MCF 10A (cell line): ENCODE measurements at regions not wholly inside any gene's neighbourhood (a gene's known extent, or its start where the extent isn't known, plus 50 kb on each side); places are given as distances from the start of the nearest gene placed in this dataset.

Experiments
- BruUV-seq: library from RNA; stranded (reverse); fragments of 400-500 nt; replicated peaks from 2 replicates; lab custom pipeline; 2021; lab: Mats Ljungman, UMichigan
- CTCF ChIA-PET: fragments of 300-600 bp; sonication (Branson Sonifier 250); formaldehyde crosslinking; extraction: SDS; loops from one replicate; lab custom pipeline; 2021; ENCODE audit warnings: antibody characterized with exemption, inconsistent platforms; lab: Yijun Ruan, JAX
- POLR2A ChIA-PET: fragments of 300-600, 350-650 bp; sonication (Branson Sonifier 250); formaldehyde crosslinking; extraction: SDS; loops from one replicate; lab custom pipeline; 2020; ENCODE audit warnings: antibody characterized with exemption, inconsistent platforms; lab: Yijun Ruan, JAX
- DNase-seq: peaks from one replicate; pipeline ENCODE4 v3.0.0-alpha.2; 2018; ENCODE audit not compliant: unreplicated experiment
- H3K27ac Mint-ChIP-seq: one replicate; pipeline ENCODE4 v1.8.0; 2022; ENCODE audit warnings: mild to moderate bottlenecking, low read depth, mixed read lengths; ENCODE audit not compliant: unreplicated experiment
- H3K27me3 Mint-ChIP-seq: one replicate; pipeline ENCODE4 v1.8.0; 2022; ENCODE audit warnings: mixed read lengths; ENCODE audit not compliant: insufficient read depth, unreplicated experiment
- H3K36me3 Mint-ChIP-seq: one replicate; pipeline ENCODE4 v1.8.0; 2022; ENCODE audit warnings: mild to moderate bottlenecking, moderate library complexity, mixed read lengths; ENCODE audit not compliant: insufficient read depth, unreplicated experiment
- H3K4me1 Mint-ChIP-seq: one replicate; pipeline ENCODE4 v1.8.0; 2022; ENCODE audit warnings: mixed read lengths; ENCODE audit not compliant: insufficient read depth, unreplicated experiment
- H3K4me3 Mint-ChIP-seq: one replicate; pipeline ENCODE4 v1.8.0; 2022; ENCODE audit warnings: mild to moderate bottlenecking, moderate library complexity, mixed read lengths; ENCODE audit not compliant: unreplicated experiment
- H3K9me3 Mint-ChIP-seq: one replicate; pipeline ENCODE4 v1.8.0; 2022; ENCODE audit warnings: mixed read lengths; ENCODE audit not compliant: unreplicated experiment
- intact Hi-C: fragments of 100-400 bp; cut with micrococcal nuclease; formaldehyde crosslinking; loops from 2 replicates; pipeline ENCODE4 v1.14.1; 2022
- TF ChIP-seq, protein P1 (sequence below): fragments of 200-600 bp; IDR thresholded peaks from one replicate; pipeline ENCODE4 v1.8.0; 2022; ENCODE audit warnings: antibody characterized with exemption, mild to moderate bottlenecking; ENCODE audit not compliant: unreplicated experiment

DNA sequence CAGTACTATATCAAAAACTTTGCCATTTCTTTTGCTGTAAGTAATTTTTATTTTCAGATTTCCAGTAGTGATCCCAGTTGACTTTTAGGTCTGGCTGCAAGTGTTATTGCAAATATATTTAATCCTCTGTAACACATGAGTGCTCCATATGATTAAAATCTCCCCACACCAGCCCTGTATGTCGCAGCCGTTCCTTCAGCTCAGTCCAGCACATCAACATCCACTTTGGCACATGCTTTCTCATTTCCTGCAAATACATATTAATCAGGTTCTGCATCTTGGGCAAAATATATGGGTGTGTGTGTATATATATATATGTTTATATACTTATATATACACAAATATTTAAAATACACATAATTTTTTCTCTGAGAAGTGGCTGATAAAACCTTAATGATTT, 919.5 kb downstream of the JRKL start:
- BruUV-seq, result no TSS peak
- DNase-seq, result no peak
- TF ChIP-seq, protein P1, sequence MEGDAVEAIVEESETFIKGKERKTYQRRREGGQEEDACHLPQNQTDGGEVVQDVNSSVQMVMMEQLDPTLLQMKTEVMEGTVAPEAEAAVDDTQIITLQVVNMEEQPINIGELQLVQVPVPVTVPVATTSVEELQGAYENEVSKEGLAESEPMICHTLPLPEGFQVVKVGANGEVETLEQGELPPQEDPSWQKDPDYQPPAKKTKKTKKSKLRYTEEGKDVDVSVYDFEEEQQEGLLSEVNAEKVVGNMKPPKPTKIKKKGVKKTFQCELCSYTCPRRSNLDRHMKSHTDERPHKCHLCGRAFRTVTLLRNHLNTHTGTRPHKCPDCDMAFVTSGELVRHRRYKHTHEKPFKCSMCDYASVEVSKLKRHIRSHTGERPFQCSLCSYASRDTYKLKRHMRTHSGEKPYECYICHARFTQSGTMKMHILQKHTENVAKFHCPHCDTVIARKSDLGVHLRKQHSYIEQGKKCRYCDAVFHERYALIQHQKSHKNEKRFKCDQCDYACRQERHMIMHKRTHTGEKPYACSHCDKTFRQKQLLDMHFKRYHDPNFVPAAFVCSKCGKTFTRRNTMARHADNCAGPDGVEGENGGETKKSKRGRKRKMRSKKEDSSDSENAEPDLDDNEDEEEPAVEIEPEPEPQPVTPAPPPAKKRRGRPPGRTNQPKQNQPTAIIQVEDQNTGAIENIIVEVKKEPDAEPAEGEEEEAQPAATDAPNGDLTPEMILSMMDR, result no peak
- ChIA-PET CTCF (no interaction called here), POLR2A (no interaction called here)
- Mint-ChIP-seq H3K4me3 (no peak overlapping the region), H3K27me3 (peaks cover 33% of the 10 kb centered on the region), H3K9me3 (no peaks in the 10 kb centered on the region), H3K4me1 (no peaks in the 10 kb centered on the region), H3K36me3 (no peaks in the 10 kb centered on the region), H3K27ac (no peak overlapping the region)
- intact Hi-C loops, result no loop called here

DNA sequence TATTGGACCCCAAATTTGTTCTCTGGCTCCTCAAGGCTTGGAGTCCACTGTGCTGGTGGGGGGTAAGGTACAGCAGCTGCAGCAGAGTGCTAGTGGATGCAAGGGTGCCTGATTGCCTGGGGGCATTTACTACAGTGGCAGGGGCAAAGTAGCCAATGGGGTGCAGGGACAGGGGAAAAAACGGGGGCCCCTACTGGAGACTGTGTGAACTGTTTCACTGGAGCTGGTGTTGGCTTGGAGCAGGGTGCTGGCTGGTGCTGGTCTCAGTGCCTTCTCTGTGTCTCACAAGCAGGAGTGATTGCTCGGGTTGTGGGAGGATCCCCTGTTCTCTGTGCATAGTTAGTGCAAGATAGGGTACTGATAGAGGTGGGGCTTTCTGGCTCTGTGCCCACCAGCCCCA, 935.9 kb downstream of the JRKL start:
- TF ChIP-seq, protein P1, result no peak
- ChIA-PET POLR2A (no interaction called here), CTCF (interaction anchor here (0.7 kb wide), 1 partner anchor 10 kb away, joined by 3 read pairs; no protein-coding TSS in a partner anchor)
- Mint-ChIP-seq H3K9me3 (no peaks in the 10 kb centered on the region), H3K27me3 (no peaks in the 10 kb centered on the region), H3K4me1 (no peaks in the 10 kb centered on the region), H3K27ac (no peak overlapping the region), H3K36me3 (no peaks in the 10 kb centered on the region), H3K4me3 (no peak overlapping the region)
- DNase-seq, result no peak
- no TSS peak for BruUV-seq
- intact Hi-C loops, result no loop called here

DNA sequence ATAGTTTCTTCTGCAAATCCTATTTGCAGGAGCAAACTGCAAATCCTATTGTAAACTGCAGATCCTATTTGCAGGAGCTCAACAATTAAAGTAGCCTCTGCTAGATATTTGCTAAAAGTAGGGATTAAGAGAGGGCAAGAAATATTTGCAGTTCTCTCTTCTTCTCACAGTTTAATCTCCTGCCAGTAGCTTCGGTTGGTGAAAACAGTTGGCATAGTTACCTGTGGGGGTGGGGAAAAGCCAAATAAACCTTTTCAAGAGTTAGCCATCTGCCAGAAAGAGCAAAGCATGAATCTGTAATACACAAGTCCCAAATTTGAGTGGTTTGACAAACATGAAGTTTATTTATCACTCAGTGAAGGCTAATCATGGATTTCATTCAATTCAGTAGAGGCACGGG, 942.5 kb downstream of the JRKL start:
- intact Hi-C loops, result no loop called here
- no TSS peak for BruUV-seq
- ChIA-PET CTCF (no interaction called here), POLR2A (no interaction called here)
- Mint-ChIP-seq H3K27ac (no peak overlapping the region), H3K27me3 (peaks cover 36% of the 10 kb centered on the region), H3K4me1 (no peaks in the 10 kb centered on the region), H3K4me3 (no peak overlapping the region), H3K36me3 (no peaks in the 10 kb centered on the region), H3K9me3 (no peaks in the 10 kb centered on the region)
- no peak for DNase-seq
- TF ChIP-seq, protein P1, result no peak

DNA sequence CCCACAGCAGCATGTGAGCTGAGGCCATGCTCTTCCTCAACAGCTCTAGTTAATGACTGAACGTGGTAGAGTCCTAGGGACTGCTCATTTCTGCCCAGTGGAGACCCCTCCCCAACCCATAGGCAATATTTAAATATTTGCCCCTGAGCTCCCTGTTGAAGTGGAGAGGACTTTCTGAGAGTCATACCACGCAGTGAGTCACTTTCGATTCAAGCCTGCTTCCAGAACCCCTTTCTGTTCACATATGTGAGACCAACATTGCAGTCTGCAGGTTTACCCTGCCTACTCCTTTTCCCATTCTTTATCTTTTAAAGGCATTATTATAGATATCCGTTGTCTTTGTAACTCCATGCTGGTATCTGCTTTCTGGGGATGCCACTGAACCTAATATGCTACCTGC, 946.3 kb downstream of the JRKL start:
- BruUV-seq, result no TSS peak
- ChIA-PET POLR2A (no interaction called here), CTCF (interaction anchor here (0.6 to 0.7 kb wide), 2 partner anchors 11 to 60 kb away, joined by 3 read pairs; no protein-coding TSS in a partner anchor)
- TF ChIP-seq, protein P1, result no peak
- Mint-ChIP-seq H3K4me3 (no peak overlapping the region), H3K4me1 (no peaks in the 10 kb centered on the region), H3K36me3 (no peaks in the 10 kb centered on the region), H3K9me3 (no peaks in the 10 kb centered on the region), H3K27me3 (peaks cover 70% of the 10 kb centered on the region), H3K27ac (no peak overlapping the region)
- intact Hi-C loops, result no loop called here
- no peak for DNase-seq
